GM23248 (cell line): ENCODE measurements at regions not wholly inside any gene's neighbourhood (a gene's known extent, or its start where the extent isn't known, plus 50 kb on each side); places are given as distances from the start of the nearest gene placed in this dataset.

Experiments
- EZH2 ChIP-seq: fragments of 200-600 bp; sonication (generic); IDR thresholded peaks from 2 replicates; pipeline ENCODE4 v1.6.1; 2018; ENCODE audit warnings: antibody characterized with exemption, mild to moderate bottlenecking; ENCODE audit not compliant: insufficient read depth, poor library complexity, severe bottlenecking
- EZH2phosphoT487 ChIP-seq: fragments of 200-600 bp; sonication (generic); IDR thresholded peaks from 2 replicates; pipeline ENCODE4 v1.6.1; 2018; ENCODE audit warnings: antibody characterized with exemption, moderate library complexity, mild to moderate bottlenecking, low read depth; ENCODE audit not compliant: insufficient read depth

- TF ChIP-seq EZH2 (no peak), EZH2phosphoT487 (no peak)
Measured at GRCh38 chr1:5374192-5374591, 618.0 kb downstream of the NPHP4 start.
